AG08395 (cell line): ENCODE measurements at regions not wholly inside any gene's neighbourhood (a gene's known extent, or its start where the extent isn't known, plus 50 kb on each side); places are given as distances from the start of the nearest gene placed in this dataset.
"Not testable (repeated sequence)": the region's sequence is repeated elsewhere in the genome, so short reads cannot be mapped to it uniquely, and the experiment has no call there.

Experiments
- DNase-seq: peaks from one replicate; pipeline ENCODE4 v3.0.0; 2012; ENCODE audit warnings: mixed read lengths, low spot score

GRCh38 chr1:181259026-181259745 is 170.7 kb downstream of the IER5 start:
- no peak for DNase-seq

GRCh38 chr1:181260271-181260670 is 171.8 kb downstream of the IER5 start:
- DNase-seq: no peak

DNA sequence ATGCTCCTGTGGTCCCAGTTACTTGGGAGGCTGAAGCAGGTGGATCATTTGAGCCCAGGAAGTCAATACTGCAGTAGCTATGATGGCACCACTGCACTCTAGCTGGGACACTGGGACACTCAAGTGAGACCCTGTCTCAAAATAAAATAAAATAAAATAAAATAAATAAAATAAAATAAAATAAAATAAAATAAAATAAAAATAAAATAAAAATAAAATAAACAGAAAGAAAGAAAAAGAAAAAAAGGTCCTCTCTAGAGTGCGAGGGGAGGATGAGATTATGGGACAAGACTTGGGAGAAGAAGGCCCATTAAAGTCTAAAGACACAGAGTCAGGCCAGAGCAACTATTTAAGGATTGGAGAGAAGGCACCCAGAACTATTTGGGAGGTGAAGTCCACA is 172.5 kb downstream of the IER5 start:
- no peak for DNase-seq

DNA sequence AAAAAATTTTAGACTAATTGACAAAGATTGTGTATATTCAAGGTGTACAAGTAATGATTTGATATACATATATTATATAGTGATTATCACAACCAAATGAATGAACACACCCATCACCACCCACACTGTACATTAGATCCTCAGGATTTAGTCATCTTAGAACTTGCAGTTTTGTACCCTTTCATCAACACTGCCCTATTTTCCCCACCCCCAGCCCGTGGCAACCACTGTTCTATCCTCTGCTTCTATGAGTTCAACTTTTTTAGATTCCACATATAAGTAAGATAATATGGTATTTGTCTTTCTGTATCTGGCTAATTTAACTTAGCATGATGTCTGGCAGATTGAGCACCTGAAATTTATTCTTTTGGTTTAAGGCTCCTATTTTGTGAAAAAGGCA is 173.6 kb downstream of the IER5 start:
- DNase-seq: no peak

DNA sequence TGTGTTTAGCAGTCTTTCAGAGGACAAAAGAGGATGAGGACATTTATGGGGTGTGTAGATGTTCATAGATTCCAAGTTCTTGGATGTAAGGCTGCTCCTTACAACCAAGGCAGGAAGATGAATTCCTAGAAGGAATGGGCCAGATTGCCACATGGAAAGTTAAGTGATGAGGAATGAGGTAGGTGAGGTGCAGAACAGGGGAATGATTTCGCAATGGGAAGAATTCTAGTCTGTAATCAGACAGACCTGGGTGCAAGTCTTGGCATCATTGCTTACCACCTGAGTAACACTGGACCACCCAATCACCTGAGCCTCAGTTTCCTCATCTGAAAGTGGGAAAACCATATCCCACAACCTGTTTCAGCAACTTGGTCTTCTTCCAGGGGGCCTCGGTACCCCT is 174.9 kb downstream of the IER5 start:
- no peak for DNase-seq

DNA sequence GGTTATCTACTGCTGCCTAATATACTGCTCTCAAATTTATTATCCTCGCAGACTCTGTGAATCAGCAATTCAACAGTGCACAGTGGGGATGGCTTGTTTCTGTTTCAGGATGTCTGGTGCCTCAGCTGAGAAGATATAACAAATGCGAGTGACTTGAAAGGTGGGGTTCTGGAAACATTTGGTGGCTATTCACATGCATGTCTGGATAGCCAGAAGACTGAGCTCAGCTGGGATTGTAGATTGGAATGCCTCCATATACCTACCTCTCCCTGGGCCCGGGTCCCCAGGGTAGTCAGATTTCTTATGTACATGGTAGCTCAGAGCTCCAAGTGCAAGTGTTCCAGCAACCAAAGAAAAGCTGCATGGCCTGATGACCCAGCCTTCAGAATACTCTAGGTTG is 176.3 kb downstream of the IER5 start:
- no peak for DNase-seq

DNA sequence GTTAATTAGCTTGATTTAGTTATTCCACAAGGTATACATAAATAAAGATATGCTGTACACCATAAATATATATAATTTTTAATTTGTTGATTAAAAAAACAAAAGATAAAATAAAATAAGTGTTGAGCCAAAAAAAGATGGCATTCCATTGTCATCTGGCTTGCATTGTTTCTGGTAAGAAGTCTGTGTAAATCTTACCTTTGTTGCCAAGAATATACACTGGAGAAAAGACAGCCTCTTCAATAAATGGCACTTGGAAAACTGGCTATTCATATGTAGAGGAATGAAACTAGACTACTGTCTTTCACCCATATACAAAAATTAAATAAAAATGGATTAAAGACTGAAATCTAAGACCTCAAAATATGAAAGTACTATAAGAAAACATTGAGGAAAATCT is 196.5 kb downstream of the IER5 start:
- no peak for DNase-seq

DNA sequence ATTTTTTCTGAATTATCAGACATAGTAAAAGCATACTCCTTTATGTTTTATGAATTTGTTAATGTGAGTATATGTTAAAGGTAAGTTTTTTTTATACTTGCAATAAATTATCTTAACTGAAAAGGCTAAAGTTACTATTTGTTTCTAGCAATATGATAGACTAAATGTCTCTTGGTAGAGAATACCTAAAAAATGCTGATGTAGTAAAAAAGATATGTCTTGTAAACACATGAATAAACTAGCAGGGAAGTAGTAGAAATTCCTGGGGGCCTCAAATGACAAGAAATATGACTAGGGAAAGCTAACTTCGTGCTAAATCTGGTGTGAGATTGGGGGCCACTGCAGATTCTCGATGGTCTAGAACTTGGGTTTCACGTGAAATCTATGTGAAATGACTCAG is 188.1 kb upstream of the CACNA1E start:
- DNase-seq: no peak

- no peak for DNase-seq
These were observed 187.1 kb upstream of the CACNA1E start for GRCh38 chr1:181296180-181296579.

DNA sequence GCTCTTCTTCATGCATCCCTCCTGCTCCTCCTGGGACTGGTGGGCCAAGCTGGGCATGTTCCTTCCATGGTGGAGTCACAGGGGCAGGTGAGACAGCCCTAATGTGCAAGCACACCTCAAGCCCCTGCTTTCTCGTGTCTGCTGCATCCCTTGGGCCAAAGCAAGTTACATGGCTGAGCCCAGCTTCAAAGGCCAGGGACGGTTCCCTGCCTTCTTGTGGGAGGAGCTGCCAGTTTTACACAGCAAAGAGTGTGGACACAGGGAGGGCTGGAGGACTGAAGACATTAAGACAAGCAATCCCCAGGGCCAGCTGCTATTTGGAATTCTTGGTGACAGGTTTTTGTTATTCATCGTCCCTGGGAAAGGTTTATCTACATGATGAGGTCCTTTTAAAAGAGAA is 175.2 kb upstream of the CACNA1E start:
- DNase-seq: no peak

DNA sequence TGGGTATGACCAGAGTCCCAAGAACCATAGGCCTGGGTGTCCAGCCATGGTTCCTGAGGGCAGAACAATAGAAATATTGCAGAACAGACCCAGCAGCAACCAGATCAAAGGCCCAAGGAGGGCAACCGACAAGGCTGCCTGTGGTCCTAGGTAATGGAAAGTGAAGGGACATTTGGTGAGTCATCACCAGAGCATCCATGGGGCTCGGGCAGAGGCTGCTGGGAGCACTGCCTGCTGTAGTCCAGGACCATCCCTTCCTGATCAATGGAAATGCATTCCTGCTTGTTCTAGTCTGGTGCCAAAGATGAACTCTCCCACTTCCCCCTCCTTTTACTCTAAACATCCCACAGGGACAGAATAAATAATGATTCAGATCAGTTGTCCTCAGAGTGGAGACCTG is 172.8 kb upstream of the CACNA1E start:
- no peak for DNase-seq

DNA sequence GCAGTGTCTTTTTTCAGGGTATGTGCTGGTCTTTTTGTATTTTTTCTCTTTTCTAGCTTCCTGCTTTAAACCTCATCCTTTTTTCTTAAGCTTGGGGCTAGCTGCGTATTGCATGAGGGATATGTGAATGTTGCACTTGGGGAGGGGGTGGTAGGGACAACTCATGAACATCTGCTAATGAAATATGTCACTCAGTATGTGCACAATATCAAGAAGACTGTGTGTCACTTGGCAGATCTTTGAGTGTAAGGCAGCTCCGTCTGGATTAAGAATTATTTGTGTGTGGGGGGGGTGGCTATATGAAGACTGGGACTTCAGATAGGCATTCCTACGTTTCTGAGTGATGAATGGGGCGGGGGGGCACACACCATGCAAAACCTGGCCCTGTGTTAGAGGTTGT is 170.4 kb upstream of the CACNA1E start:
- DNase-seq: no peak

DNA sequence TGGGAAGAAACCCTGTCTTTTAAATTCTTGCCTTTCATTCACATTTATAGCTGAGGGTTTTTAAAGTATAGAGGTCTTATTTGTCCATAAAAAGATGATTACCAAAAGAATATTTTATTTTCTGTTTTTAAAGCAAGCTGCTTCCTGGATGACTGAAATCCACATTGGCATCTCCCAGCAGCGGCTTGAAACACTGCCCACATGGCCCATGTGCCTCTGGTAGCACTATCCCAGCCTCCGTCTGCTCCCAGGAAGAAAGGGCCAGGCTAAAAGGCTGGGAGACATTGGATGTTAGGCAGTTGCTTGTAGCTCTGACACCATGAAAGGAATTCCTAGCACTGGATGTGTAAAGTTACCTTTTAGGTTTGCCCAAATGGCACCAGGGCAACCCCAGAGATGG is 169.9 kb upstream of the CACNA1E start:
- DNase-seq: no peak

- no peak for DNase-seq
These were observed 169.3 kb upstream of the CACNA1E start for GRCh38 chr1:181314010-181314409.

- DNase-seq: no peak
These were observed 168.4 kb upstream of the CACNA1E start for GRCh38 chr1:181314959-181315358.

GRCh38 chr1:181317261-181317930 is 165.9 kb upstream of the CACNA1E start:
- no peak for DNase-seq

DNA sequence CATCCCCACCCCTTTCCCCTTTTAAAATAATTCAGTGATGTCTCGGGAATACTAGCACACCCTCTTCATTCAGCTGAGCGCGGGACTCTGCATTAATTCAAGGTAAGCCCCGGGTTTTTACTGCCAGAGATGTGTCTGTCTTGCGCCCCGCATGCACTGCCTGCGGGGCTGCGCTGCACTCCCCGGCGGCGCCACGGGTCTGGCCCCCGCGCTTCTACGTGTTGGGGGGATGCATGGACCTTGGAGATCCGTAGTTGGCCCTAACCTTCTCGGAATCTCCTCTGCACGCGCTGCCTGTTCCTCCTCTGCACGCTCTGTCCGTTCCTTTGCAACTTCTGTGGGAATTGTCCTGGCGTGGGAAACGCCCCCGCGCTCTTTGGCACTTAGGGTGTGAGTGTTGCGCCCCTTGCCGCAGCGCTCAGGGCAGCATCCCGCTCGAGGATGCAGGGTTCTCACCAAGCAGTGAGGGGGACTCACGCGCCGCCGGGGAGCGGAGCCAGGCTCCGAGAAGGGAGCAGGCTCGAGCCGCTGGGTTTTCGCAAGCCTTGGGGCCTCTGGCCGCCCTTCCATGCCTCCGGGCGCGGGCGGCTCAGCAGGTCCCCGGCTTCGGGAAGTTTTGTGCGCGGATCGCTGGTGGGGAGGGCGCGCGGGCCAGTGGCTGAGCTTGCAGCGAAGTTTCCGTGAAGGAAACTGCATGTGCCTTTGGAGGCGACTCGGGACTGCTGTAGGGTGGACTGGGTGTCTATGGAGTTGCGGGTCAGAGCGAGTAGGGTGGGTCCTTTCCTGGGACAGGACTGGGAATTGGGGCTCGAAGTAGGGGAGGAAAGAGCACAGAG is 165.1 kb upstream of the CACNA1E start:
- no peak for DNase-seq

- no peak for DNase-seq
These were observed 164.5 kb upstream of the CACNA1E start for GRCh38 chr1:181318858-181319235.

- no peak for DNase-seq
These were observed 163.4 kb upstream of the CACNA1E start for GRCh38 chr1:181319907-181320306.

GRCh38 chr1:181324797-181325616 is 158.3 kb upstream of the CACNA1E start:
- DNase-seq: no peak

DNA sequence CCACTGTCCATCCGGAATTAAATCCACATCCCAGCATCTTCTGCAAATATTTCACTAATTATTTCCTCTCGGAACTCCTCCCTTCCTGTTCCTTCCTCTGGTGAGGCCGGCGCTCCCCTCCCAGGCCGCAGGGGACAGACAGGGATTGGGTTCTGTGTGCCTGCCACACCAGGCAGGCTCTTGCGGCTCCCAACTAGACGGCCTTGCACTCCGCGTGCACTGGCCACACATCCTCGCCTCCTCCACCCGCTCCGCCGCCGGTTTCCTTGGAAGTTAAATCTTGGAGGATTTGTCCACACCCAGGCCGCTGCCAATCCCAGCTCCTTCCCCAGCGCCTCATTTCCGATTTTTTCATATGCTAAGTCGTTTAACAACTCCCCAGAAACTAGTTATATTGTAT is 157.6 kb upstream of the CACNA1E start:
- not testable (repeated sequence) for DNase-seq

DNA sequence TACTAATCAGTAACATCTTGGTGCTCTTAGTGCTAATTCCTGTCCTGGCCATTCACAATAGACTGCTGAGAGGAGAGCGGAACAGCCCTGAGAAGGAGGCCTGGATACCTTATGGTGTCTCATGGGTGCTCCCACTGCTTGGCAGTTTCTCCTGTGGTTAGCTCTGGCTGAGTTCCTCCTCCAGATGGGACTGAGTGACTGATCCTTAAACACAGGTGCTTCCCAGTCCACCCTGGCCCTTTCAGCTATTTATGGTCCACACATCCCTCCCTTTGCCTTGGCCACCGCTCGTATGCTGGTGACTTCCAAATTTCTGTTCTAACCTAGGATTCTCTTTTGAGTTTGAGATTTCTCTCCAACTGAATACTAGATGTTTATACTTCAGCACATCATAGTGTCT is 157.0 kb upstream of the CACNA1E start:
- DNase-seq: no peak
